ENCODE measurements at regions not wholly inside any gene's neighbourhood (a gene's known extent, or its start where the extent isn't known, plus 50 kb on each side); places are given as distances from the start of the nearest gene placed in this dataset.

GRCh38 chr2:139526781-139527180 is 746.6 kb upstream of the NXPH2 start:
- TF ChIP-seq TAF1 (IDR thresholded peaks at IDR 0.05; ENCODE audit: low read depth): no peak
- TF ChIP-seq EGR1 (IDR thresholded peaks at IDR 0.05): no peak
- TF ChIP-seq REST (IDR thresholded peaks at IDR 0.05; ENCODE audit: low read depth): no peak
- TF ChIP-seq TEAD4 (IDR thresholded peaks at IDR 0.05): no peak
- TF ChIP-seq MAX (IDR thresholded peaks at IDR 0.05): no peak
- no peak for TF ChIP-seq CEBPB (IDR thresholded peaks at IDR 0.05)
- TF ChIP-seq EP300 (IDR thresholded peaks at IDR 0.05; ENCODE audit: borderline replicate concordance): no peak
- TF ChIP-seq FOXM1 (IDR thresholded peaks at IDR 0.05; ENCODE audit: borderline replicate concordance, low read depth): no peak
- no peak for TF ChIP-seq TCF12 (IDR thresholded peaks at IDR 0.05; ENCODE audit: low read depth)

All from Ishikawa (cell line).